Heart left ventricle (tissue), 13 donors: ENCODE measurements at regions not wholly inside any gene's neighbourhood (a gene's known extent, or its start where the extent isn't known, plus 50 kb on each side); places are given as distances from the start of the nearest gene placed in this dataset.

ENCODE experiments used
- CTCF ChIP-seq, 12 donors: fragments of 200-600 bp; sonication (generic) in 4 of 12; IDR thresholded peaks; one replicate each; pipeline versions ENCODE4 v1.5.0 to v1.8.0; 2018 to 2022; ENCODE audit warnings: antibody characterized with exemption in 12 of 12, mild to moderate bottlenecking in 5 of 12
- POLR2A ChIP-seq, 2 donors: fragments of 450-650 bp; IDR thresholded peaks; one replicate each; pipeline ENCODE4 v1.6.1; 2017; ENCODE audit warnings: antibody characterized with exemption in 2 of 2, mild to moderate bottlenecking in 2 of 2, moderate library complexity in 2 of 2
- donor health status: ischemic (EF 13 %, LVEDD 7.1; RV severe dilation, severe dysfunction).
- donor health status: DM: no; HTN: yes; CAD: no.
- donor health status: DM: no; HTN: no; CAD: no.
- donor health status: ischemic (EF 25% LVEDD 6.9; RV normal size, moderate dysfunction).
- donor health status: ischemic (EF 25% LVEDD 5.7; RV mildly dilated, moderate dysfunction).
- donor health status: ischemic (EF 35%, LVEDD 5.7; RV mildly dilated, moderate dysfunction).
- donor health status: nonischemic (EF 11% LVEDD 7.7; RV severe dilation, severe dysfunction).
- donor health status: DM: yes; HTN: yes; CAD: no.
- donor health status: PGD.
- donor health status: ischemic (EF 29% LVEDD 5.4; RV normal size, mild dysfunction).
- donor health status: nonischemic (EF 23%, LVEDD 6.1; RV moderate dilation, normal function).

GRCh38 chr19:31681121-31681520 is 331.9 kb upstream of the TSHZ3 start:
- TF ChIP-seq CTCF (IDR thresholded peaks at IDR 0.05) (no peak), POLR2A (IDR thresholded peaks at IDR 0.05) (no peak)
